NCI-H2107 (cell line): ENCODE measurements at regions not wholly inside any gene's neighbourhood (a gene's known extent, or its start where the extent isn't known, plus 50 kb on each side); places are given as distances from the start of the nearest gene placed in this dataset.
"Not testable (repeated sequence)": the region's sequence is repeated elsewhere in the genome, so short reads cannot be mapped to it uniquely, and the experiment has no call there.

Experiments used
- DNase-seq: peaks from one replicate; lab custom pipeline; 2025; lab: John Stamatoyannopoulos, UW

GRCh38 chr5:174436750-174437149 lies 287.6 kb upstream of the MSX2 start:
- no peak for DNase-seq

- DNase-seq: no peak
Observed at GRCh38 chr5:174444479-174445188, 279.7 kb upstream of the MSX2 start.

- no peak for DNase-seq
Observed at GRCh38 chr5:174446446-174446845, 277.9 kb upstream of the MSX2 start.

- DNase-seq: no peak
Observed at GRCh38 chr5:174446988-174447387, 277.4 kb upstream of the MSX2 start.

GRCh38 chr5:174448041-174448440 lies 276.3 kb upstream of the MSX2 start:
- no peak for DNase-seq

GRCh38 chr5:174448662-174449061 lies 275.7 kb upstream of the MSX2 start:
- no peak for DNase-seq

GRCh38 chr5:174453690-174454089 lies 270.7 kb upstream of the MSX2 start:
- no peak for DNase-seq

- DNase-seq: no peak
Observed at GRCh38 chr5:174454464-174454863, 269.9 kb upstream of the MSX2 start.

- DNase-seq: no peak
Observed at GRCh38 chr5:174454890-174455289, 269.5 kb upstream of the MSX2 start.

- DNase-seq: no peak
Observed at GRCh38 chr5:174455301-174455700, 269.1 kb upstream of the MSX2 start.

- no peak for DNase-seq
Observed at GRCh38 chr5:174457141-174457678, 267.2 kb upstream of the MSX2 start.

GRCh38 chr5:174459071-174459702 lies 265.2 kb upstream of the MSX2 start:
- DNase-seq: no peak

GRCh38 chr5:174459832-174460448 lies 264.4 kb upstream of the MSX2 start:
- DNase-seq: no peak

GRCh38 chr5:174462129-174462528 lies 262.3 kb upstream of the MSX2 start:
- DNase-seq: no peak

GRCh38 chr5:174464504-174465165 lies 259.7 kb upstream of the MSX2 start:
- no peak for DNase-seq

GRCh38 chr5:174471528-174471927 lies 252.9 kb upstream of the MSX2 start:
- DNase-seq: not testable (repeated sequence)

- DNase-seq: no peak
Observed at GRCh38 chr5:174472956-174473355, 251.4 kb upstream of the MSX2 start.

- DNase-seq: not testable (repeated sequence)
Observed at GRCh38 chr5:174476001-174476400, 248.4 kb upstream of the MSX2 start.

- no peak for DNase-seq
Observed at GRCh38 chr5:174479325-174479724, 245.1 kb upstream of the MSX2 start.

GRCh38 chr5:174481737-174482136 lies 242.6 kb upstream of the MSX2 start:
- no peak for DNase-seq

GRCh38 chr5:174482607-174483024 lies 241.8 kb upstream of the MSX2 start:
- no peak for DNase-seq

- no peak for DNase-seq
Observed at GRCh38 chr5:174483411-174483810, 241.0 kb upstream of the MSX2 start.

- no peak for DNase-seq
Observed at GRCh38 chr5:174489215-174489614, 235.2 kb upstream of the MSX2 start.
